ENCODE measurements at regions not wholly inside any gene's neighbourhood (a gene's known extent, or its start where the extent isn't known, plus 50 kb on each side); places are given as distances from the start of the nearest gene placed in this dataset.
"Not testable (repeated sequence)": the region's sequence is repeated elsewhere in the genome, so short reads cannot be mapped to it uniquely, and the experiment has no call there.

DNA sequence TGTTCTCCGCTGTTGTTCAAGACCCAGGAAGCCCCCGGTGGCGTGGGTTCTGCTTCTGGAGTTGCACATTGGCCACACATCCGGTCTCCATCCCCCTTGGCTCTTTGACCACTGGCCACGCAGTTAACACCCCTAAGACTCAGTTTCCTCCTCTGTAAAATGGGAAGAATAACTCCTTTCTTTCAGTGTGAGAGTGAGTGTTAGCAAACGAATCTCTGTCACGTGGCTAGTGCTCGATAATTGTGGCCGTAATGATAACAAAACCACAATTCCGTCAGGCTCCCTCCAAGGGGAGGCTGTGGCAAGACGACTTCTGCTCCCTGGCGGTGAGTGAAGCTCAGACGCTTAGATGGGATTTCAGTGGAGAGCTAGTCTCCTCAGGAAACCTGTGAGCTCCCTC, 315.2 kb upstream of the B3GAT1 start:
- no peak for DNase-seq (ENCODE audit: low spot score)

DNA sequence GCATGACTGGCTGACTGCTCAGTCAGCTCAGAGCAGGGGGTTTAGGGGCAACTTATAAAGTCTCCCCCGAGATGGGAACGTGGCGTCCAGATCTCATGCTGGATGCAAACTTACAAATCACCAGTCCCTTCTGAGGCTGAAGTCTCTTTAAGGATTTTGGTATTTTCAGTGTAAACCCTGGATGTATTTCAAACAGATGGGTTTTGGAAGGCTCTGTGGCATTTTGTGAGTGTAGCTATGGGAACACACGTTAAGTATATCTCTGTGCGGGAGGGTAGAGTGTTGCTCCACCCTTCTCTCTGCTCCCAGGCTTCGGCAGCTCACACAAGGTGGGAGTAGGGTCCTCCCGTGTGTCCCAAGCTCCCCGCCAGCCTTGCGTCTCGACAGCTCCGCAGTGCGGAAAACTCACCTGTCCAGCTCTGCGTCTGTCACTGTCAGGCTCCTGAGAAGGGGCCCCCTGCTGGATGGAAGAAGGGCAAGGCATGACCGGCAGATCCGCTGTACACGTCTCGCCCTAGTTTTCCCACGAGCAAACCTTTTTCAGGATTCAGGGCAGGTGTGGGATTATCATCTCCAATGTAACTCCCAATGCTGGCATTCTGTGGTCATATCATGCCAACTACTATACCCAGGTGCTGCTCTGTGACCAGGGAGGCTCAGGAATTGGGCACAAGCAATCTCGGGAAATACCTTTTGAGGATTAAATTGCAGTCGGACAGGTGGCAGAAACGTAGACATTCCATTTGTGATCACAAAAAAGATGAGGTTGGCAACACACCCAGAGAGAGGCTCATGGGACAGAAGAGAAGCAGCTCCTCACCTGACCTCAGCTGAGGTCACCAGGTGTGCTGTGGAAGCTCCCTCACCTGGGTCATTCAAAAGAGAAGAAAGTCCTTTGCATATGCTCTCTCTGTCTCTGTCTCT, 313.9 kb upstream of the B3GAT1 start:
- DNase-seq (ENCODE audit: low spot score): no peak

DNA sequence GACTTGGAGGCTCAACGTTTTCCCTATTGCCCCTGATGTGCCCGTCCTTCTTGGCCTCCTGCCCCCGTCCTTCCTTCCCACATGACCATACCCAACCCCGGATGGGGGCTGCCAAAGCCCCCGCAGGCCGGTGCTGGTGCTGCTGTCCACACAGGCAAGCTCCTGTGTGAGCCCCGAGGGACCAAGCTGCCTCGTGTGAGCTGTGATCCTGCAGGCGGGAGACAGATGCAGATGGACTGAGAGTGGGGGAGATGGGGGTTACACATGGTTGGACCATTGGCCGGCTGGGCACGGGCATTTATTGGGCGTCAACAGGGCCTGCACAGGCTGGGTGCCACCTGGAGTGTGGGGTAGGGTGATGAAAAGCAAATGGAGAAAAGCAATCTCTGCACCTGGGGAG, 313.2 kb upstream of the B3GAT1 start:
- no peak for DNase-seq (ENCODE audit: low spot score)

DNA sequence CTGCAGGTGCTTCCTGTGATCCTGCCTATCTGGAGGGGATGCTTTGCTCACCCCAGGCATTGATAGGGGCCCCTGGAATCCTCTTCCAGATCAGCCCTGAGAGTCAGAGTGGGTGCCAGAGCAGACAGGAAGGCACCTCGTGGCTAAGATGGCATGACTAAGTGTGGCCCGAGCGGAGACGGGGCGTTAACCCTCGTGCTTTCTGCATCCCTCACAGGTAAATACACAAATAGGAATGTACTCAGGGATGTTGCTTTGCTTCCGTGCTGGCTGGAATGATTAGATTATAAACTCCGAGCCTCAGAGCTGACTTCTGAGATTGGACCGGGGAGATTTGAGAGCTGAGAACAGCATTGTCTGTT, 312.7 kb upstream of the B3GAT1 start:
- DNase-seq (ENCODE audit: low spot score): no peak

DNA sequence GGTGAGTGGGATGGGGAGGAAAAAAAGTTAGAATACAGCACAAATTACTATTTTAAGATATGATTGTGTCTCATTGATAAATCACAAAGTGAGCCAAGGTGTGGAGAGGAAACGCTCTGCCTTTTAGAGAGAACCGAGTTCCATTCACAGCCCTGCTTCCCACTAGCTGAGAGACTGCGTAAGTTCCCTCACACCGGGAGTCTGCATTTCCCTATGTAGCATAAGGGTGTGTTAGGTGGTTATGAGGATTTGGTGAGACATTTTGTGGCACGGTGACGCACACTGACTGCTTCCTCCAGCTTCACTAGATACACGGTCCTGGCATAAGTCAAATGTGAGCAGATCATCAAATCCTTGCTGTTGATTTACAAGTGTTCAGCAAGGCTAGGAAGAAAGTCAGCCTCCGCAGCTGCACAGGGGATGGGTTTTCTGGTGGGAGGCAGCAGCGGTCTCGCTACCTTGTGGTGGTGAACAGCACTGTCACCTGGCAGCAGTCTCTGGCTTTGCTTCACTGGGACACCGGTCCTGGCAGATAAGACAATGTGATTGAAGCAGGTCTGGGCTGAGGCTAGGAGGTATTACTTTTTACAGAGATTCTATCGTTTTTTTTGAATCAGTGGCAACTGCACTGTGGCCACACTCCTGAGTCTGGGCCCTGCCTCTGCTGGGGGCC, 312.2 kb upstream of the B3GAT1 start:
- DNase-seq (ENCODE audit: low spot score): no peak

DNA sequence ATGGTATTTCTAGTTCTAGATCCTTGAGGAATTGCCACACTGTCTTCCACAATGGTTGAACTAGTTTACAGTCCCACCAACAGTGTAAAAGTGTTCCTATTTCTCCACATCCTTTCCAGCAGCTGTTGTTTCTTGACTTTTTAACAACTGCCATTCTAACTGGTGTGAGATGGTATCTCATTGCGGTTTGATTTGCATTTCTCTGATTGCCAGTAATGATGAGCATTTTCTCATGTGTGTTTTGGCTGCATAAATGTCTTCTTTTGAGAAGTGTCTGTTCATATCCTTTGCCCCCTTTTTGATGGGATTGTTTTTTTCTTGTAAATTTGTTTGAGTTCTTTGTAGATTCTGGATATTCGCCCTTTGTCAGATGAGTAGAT, 308.6 kb upstream of the B3GAT1 start:
- not testable (repeated sequence) for DNase-seq (ENCODE audit: low spot score)

DNA sequence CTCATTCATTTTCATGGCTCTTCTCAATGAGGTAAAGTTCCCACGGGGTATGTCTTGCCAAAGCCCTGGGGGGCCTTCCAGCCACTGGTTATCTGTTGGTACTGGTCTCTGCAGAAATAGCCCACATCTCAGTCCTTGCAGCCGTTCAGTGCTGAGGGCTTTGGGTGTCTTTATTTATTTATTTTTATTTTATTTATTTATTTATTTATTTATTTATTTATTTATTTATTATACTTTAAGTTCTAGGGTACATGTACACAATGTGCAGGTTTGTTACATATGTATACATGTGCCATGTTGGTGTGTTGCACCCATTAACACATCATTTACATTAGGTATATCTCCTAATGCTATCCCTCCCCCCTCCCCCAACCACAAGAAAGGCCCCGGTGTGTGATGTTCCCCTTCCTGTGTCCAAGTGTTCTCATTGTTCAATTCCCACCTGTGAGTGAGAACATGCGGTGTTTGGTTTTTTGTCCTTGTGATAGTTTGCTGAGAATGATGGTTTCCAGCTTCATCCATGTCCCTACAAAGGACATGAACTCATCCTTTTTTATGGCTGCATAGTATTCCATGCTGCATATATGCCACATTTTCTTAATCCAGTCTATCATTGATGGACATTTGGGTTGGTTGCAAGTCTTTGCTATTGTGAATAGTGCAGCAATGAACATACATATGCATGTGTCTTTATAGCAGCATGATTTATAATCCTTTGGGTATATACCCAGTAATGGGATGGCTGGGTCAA, 308.1 kb upstream of the B3GAT1 start:
- not testable (repeated sequence) for DNase-seq (ENCODE audit: low spot score)

DNA sequence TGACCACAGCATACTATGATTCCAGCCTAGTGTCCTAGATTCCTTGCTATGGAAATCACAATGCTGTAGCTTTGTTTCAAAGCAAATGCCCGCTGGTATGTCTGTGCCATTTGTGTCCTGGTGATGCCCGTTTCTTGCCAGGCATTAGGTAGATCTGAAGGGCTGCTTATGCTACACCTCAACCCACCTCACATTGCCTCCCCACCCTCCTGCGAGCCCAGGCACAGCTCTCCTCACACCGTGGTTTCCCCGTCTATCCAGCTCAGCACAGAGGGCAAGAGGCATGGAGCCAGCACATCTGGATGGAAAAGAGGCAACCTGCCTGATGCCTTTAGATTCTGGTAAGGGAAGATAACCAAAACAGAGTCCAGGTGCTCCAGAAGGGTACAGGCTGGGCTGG, 307.4 kb upstream of the B3GAT1 start:
- DNase-seq (ENCODE audit: low spot score): no peak

DNA sequence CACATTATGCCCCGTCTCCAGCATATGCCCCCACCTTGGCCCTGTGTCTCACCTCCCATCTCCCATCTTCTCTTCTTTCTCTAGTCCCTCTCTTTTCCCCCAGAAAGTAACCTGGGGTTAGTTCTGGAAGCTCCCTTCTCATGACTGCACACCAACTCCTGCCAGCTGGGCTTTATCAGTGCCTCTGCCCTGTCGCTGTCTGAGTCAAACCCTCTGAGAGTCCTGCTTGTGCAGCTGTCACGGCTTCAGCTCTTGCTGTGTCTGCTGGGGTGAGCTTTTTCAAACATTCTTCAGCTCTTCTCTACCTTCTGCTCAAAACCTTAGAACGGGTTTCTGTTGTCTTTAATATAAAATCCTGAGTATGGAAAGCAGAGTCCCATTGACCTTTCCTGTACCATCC, 304.5 kb upstream of the B3GAT1 start:
- DNase-seq (ENCODE audit: low spot score): no peak

DNA sequence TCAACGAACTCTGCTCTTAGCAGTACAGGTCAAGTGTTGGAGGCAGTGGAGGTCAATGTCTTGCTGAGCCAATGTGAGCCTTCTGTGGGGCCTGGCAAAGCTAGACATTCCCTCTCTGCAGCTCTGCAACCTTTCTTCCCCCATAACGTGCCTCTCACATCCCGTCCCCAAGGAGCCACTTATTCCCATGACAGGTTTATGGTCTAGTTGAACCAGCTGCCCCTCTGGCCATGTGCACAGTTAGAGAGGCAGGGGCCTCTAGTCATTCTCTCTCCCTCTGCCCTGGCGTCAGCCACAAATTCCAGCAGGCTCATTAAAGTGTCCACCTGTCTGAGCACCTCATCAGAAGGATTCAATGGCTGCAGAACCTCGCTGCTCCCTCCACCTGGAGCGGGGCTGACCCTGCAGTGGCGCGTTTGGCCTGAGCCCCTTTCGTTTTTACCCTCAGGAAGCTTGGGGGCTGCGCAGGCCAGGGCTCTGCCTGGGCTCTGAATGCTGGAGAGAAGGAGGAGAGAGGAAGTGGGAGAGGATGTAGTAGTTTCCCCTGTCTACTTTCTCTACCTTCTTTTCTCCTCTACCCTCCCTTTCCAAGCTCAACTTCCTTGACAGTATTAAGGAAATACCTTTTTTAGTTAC, 302.1 kb upstream of the B3GAT1 start:
- no peak for DNase-seq (ENCODE audit: low spot score)

DNA sequence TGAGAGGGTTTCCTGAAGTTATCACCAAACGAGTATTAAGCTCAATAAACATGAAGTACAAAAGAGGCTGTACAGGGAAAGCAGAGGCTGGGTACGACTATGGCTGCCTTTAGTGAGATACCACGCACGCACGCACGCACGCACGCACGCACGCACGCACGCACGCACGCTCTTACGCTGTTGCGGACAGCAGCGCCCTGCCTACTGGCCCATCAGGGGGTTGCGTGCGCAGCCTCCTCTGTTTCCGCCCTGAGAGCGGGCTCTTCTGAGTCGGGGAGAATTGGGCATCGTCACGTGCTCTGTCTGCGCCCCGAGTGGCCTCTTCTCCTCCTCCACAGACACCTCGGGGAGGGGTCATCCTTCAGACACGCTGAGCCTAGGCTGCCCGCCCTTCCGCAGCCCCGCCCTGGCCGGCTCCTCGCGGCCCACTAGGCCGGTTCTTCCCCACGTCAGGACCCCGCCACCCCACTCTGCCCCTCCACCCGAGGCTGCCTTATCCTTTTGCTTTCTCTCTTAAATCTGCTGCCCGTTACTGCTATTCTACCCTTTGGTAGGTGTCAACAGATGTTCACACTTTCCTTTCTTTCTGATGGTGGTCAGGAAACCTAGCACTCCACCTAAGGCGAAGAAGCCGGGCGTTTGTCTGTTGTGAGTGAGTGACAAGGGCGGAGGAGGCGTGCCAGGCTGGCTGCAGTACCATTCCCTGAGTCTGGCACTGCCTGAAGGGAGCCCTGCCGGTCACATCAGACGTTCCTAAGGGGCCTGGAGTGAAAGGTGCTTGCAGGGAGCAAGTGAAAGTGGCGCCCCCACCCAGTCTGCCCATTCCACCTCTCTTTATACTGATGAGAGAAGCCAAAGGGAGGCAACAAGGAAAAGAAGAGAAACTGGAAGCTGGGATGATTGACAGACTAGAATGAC, 300.4 kb upstream of the B3GAT1 start:
- DNase-seq (ENCODE audit: low spot score): no peak

DNA sequence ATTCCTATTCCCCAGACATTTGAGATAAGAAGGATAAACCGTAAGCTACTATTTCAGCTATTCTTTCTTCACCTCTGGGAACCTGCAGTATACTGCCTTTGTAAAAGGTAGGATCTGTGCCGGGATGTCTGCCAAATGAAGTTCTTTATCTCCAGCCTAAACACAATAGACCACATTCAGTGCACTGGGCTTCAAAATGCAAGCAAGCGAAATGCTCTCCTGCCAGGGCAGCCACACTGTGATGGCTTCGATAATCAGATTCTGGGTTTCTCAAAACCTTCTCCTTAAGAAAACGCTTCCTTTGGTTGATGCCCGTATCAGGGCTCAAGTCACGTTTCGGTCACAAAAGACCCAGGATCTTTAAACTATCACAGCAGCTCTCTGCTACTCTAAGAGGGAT, 299.5 kb upstream of the B3GAT1 start:
- DNase-seq (ENCODE audit: low spot score): no peak

DNA sequence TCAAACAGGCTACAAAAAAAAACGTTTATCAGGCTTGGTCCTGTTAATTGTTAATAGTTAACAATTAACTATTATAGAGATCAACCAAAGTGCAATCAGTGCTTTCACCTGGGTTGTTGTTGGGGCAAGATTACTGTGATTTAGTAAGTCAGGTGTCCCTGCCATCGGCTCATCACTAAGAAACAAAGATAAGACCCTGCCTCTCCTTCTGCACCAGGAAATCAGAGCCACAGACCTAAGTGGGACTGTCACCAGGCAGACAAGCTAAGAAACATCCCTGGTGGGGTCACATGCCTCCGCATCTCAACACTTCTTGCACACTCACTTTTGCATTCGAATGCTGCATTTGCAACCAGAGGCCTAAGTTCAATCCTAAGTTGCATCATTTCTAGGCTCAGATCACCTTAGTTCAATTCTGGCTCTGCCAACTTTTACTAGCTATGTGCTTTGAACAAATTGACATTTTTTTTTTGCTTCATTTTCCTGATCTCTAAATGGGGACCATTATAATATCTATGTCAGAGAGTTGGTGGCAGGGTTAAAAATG, 298.9 kb upstream of the B3GAT1 start:
- no peak for DNase-seq (ENCODE audit: low spot score)

DNA sequence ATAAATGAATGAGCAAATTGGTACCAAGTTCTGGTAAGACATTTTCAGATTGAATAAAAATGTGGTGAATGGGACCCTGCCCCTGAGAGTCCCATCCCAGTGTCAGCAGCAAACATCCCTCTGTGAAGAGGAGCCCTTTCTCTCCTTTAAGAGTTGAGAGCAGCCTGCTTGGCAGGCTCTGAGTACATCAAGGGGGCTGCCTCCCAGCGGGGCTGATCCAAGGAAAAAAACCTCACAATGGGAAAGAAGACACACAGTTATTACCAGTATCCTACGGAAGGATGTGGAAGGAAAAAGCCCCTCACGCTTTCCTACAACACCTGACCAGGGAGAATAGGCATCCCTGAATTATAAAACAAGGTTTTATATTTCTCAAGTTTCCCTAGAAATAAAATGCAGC, 293.8 kb upstream of the B3GAT1 start:
- no peak for DNase-seq (ENCODE audit: low spot score)

DNA sequence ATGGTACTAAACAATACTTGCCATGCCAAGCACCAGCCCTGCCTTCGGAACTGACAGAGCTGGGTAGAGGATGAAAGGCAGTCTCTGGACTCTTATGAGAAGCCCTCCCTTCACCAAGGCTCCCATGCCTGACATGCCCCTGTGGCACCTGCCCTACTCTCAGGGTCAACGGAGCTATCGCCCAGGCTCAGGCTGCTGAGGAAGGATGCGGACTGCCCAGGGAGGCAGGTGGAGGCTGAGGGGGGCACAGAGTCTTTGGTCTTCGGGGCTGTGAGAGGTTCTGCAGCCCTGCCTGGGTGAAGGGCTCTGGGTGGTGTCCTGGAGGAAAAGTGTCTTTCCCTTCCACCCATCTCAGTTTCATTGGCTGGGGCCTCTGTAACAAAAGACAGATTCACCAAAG, 290.8 kb upstream of the B3GAT1 start:
- DNase-seq (ENCODE audit: low spot score): no peak

DNA sequence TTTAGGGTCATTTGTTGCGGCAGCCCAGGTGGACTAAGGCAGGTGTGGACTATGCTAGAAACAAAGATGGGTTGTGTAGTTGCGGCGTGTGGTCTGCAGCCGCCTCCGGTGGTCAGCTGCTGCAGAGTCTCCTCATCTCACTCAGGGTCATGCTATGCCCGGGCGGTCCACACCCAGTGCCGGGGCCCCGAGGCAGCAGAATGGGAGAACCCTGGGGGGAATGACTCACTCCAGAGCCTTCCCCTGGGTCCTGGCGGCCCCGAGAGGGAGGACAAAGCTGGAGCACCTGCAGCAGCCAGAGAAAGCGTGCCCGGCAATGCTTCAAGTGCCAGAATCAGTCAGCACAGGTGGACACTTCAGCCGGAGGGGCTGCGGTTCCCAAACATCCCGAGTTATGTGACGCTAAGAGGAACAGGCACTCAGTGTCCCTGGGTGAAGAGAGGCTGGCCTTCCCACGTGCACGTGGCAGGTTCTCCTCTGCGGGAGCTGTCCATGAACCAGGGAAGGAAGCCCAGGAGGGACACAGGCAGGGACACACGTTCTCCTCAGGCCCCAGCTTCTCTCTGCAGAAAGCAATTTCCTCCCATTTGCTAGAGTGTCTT, 289.6 kb upstream of the B3GAT1 start:
- DNase-seq (ENCODE audit: low spot score): no peak

DNA sequence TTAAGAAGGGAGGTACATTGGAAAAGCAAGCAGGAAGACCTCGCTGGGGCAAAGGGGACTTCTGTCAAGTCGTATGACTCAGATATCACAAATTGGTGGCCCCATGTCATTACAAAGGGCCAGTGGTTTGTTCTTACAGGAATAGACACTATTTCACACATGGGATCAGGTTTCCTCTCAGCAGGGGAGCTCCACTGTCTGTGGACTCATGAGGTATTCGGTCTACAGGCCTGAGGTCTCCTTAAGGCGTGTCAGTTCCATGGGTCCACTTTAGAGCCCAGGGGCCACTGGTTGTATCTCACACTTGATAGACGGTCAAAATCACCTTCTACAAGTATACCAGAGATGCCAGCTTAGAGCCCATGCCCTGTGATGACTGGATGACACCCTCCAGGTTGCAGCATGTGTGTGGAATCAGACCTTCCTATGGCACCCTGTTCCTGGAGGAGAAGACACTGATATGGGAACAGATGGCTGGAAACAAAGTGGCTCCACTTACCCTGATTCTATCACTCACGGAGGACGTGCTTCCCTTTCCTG, 288.1 kb upstream of the B3GAT1 start:
- no peak for DNase-seq (ENCODE audit: low spot score)

DNA sequence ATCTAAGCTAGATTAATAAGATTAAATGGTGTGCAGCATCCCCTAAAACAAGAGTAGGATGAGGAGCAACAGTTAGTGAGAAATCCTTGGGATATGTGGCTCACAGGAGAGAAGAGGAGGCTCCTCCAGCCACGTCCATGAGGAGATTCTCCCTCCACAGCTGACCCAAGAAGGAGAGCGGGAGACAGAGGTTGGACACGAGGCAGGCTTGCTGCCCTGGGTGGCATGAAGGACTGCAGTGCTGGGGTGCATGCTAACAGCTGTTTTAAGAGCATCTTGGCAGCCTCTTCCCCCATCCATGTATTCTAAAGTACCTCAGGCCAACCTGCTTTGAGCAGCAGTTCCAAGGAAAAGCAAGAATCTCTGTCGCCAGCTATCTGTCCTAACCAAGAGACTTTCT, 284.4 kb upstream of the B3GAT1 start:
- no peak for DNase-seq (ENCODE audit: low spot score)

DNA sequence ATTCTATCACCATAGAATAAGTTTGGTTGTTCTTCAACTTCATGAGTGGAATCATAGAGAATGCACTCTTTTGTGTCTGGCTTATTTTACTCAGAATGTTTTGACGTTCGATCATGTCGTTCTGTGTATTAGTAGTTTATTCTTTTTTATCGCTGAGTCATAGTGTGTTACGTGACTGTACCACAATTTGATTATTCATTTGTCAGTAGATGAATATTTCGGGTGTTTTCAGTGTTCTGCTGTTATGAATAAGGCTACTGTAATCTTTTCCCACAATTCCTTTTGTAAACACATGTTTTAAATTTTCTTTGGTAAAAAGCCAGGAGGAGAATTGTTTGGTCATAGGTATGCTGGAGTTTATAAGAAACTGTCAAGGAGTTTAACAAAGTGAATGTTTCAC, 279.9 kb upstream of the B3GAT1 start:
- no peak for DNase-seq (ENCODE audit: low spot score)

DNA sequence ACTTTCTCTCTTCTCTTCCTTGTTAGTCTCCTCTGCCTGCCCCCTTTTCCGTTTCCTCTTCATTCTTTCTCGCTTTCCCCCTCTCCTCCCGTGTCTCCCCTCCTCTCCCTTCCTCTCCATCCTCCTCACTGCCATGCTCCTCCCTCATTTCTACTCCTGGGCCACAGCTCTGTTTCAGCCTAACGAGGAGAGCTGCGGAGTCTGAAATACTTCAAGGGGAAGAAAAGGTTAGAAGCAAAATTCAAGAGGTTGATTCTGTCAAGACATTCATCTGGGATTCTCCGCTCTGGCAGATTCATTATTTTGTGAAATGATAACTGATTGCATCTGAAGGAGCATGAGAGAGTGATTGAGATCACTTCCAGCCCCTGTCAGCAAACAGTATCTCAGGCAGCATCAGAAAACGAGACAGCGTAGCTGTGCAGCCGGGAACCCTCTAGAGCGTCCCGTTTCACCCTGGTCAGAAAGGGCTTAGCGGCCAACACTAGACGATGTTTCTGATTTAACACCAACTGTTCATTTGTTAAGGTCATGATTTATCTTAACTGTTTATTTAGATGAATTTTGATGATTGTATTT, 279.3 kb upstream of the B3GAT1 start:
- no peak for DNase-seq (ENCODE audit: low spot score)
